ENCODE measurements at regions not wholly inside any gene's neighbourhood (a gene's known extent, or its start where the extent isn't known, plus 50 kb on each side); places are given as distances from the start of the nearest gene placed in this dataset.

DNA sequence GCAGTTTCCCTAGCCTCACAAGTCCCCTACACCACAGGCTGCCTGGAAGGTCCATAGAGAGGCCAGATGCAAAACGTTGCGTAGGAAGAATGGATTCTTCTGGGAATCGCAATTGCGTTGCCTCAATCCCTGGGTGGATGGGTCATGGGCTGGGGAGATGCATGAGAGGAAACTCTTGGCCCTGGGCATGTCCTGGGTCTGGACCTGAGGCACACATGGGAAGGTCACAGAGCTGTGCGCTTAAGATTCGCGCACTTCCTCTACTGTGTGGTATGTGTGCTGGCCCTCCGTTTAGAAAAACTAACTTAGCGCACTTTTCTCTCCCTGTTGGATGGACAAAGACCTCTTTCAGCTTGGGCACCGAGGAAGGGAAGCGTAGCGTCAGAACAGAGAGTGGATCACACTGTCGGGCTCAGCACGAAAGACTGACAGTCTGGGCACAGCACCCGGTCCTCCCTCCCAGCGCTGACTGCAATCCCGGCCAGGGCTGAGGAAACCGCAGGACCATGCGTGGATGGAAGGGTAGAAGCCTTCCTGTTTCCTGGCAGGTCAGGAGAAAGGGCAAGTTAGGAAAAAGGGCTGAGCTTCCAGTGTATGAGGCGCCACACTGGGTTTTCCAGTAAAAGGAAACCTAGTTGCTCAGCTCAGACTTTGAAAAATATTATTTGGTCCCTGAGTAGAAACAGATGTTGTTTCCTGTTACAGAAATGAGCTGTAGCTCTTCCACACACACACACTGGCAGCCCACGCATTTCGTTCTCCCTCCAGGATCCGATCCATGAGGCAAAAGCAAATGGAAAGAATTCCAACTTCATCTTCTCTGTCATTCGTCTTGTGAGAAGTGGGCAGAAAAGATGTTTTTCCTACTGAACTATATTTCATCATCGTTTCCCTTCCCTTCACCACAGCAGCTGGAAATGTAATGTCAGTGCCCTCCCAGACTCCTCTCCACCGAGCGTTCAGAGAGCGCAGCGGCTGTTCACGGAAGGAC lies 86.0 kb downstream of the ING1 start:
- H3K4me1 Mint-ChIP-seq (ENCODE audit: low read depth), result peaks cover 11% of the 10 kb centered on the region
- no peaks in the 10 kb centered on the region for H3K9me3 Mint-ChIP-seq (ENCODE audit: low read depth)
- H3K36me3 Mint-ChIP-seq, result peaks cover 4% of the 10 kb centered on the region
- no peak overlapping the region for H3K27ac Mint-ChIP-seq
- peaks cover 31% of the 10 kb centered on the region for H3K27me3 Mint-ChIP-seq
- peak overlapping the region; percentile 33 for H3K4me3 Mint-ChIP-seq

DNA sequence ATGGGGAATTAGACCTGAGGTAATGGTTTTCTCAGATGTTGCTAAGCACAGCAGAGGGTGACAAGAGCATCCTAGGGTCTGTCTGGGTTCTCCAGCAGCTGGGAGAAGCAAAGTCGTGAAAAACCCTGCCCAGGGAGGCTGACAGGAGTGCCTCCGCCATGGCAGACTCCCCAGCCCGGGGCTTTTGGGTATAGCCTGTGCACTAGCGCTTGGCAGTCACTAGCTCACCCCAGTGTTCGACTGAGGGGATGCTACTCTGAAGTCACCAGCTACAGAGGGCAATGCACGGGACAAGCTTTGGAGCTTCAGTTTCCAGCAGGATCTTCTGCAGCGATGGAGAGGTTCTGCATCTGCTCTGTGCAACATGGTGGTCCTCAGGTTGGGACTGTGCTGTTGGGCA lies 87.5 kb downstream of the ING1 start:
- Mint-ChIP-seq H3K4me1 (ENCODE audit: low read depth) (peaks cover 11% of the 10 kb centered on the region), H3K36me3 (no peaks in the 10 kb centered on the region), H3K27ac (no peak overlapping the region), H3K9me3 (ENCODE audit: low read depth) (no peaks in the 10 kb centered on the region), H3K4me3 (no peak overlapping the region), H3K27me3 (peaks cover 27% of the 10 kb centered on the region)

DNA sequence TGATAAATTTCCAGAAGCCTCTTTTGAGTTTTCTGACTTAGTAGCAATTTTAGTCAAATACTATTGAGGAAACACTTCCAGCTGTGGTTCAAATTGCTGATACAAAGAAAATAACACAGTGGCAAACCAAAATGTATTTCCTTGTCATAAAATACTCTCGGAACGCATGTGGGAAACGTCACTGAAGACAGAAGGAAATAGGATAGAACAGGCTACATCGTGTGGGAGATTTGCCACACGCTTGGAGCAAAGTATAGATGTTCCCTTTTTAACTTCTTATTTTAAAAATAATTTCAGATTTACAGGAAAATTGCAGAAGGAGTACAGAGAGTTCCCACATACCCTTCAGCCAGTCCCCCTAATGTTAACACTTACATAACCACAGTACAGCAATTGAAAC lies 88.8 kb downstream of the ING1 start:
- peaks cover 11% of the 10 kb centered on the region for H3K4me1 Mint-ChIP-seq (ENCODE audit: low read depth)
- H3K36me3 Mint-ChIP-seq, result no peaks in the 10 kb centered on the region
- H3K9me3 Mint-ChIP-seq (ENCODE audit: low read depth), result no peaks in the 10 kb centered on the region
- H3K27me3 Mint-ChIP-seq, result peaks cover 27% of the 10 kb centered on the region
- no peak overlapping the region for H3K4me3 Mint-ChIP-seq
- H3K27ac Mint-ChIP-seq, result no peak overlapping the region

DNA sequence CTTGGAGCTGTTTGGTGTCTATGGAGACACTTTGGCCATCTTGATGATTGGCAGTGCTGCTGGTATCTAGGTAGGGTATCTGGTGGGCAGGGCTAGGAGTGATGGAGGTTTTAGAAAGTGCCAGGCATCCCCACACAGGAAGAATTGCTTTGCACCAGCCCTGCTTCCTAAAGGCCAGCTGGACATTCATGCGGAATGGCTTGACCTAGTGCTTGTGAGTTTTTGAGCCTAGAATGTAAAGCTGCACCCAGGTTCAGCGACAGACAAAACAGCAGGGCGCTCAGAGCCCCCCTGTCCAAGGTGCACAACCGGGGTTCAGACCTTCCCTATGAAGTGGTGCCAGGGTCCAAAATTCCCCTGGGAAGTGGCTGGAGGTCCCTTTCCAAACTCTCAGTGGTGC lies 93.1 kb downstream of the ING1 start:
- Mint-ChIP-seq H3K4me1 (ENCODE audit: low read depth) (peaks cover under 1% of the 10 kb centered on the region), H3K9me3 (ENCODE audit: low read depth) (no peaks in the 10 kb centered on the region), H3K27ac (no peak overlapping the region), H3K27me3 (peaks cover 28% of the 10 kb centered on the region), H3K4me3 (no peak overlapping the region), H3K36me3 (no peaks in the 10 kb centered on the region)

DNA sequence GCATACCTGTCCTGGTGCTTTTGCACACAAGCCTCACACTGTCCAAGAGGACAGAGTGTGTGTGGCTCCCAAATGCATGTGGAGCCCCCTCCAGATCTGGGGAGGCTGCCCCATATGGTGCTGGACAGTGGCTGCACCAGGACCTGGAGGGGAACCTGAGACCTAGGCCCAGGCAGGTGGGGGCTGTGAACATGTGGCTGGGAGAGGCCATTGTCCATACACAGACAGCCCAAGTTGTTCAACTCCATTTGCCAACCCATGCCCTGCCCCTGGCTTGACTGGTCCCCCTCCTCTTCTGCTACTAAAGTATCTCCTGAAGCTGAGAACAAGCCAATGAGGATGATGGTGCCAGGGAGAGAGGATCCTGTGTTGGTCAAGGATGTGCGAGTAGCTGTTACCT lies 94.0 kb downstream of the ING1 start:
- Mint-ChIP-seq H3K27me3 (peaks cover 27% of the 10 kb centered on the region), H3K4me1 (ENCODE audit: low read depth) (peaks cover 5% of the 10 kb centered on the region), H3K27ac (no peak overlapping the region), H3K9me3 (ENCODE audit: low read depth) (no peaks in the 10 kb centered on the region), H3K36me3 (no peaks in the 10 kb centered on the region), H3K4me3 (no peak overlapping the region)

DNA sequence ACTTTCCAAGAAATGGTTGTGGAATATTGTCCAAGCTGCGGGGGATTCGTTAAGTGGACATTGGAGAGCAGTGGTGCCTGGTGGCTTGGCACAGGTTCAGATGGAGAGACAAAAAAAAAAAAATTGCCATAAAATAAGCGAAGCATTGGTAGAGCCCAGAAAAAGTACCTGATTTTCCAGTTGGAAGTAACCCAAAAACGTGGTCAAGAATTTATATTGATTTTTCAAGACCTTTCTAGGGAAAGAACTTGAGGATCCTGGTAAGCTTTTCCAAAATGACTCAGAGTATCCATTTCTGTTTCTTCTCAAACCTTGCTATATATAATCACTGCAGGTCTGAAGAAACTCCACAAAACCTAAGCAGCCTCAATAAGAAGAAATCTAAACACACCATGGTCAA lies 94.6 kb downstream of the ING1 start:
- Mint-ChIP-seq H3K9me3 (ENCODE audit: low read depth) (no peaks in the 10 kb centered on the region), H3K27ac (no peak overlapping the region), H3K4me1 (ENCODE audit: low read depth) (peaks cover 6% of the 10 kb centered on the region), H3K36me3 (no peaks in the 10 kb centered on the region), H3K27me3 (peaks cover 27% of the 10 kb centered on the region), H3K4me3 (no peak overlapping the region)

DNA sequence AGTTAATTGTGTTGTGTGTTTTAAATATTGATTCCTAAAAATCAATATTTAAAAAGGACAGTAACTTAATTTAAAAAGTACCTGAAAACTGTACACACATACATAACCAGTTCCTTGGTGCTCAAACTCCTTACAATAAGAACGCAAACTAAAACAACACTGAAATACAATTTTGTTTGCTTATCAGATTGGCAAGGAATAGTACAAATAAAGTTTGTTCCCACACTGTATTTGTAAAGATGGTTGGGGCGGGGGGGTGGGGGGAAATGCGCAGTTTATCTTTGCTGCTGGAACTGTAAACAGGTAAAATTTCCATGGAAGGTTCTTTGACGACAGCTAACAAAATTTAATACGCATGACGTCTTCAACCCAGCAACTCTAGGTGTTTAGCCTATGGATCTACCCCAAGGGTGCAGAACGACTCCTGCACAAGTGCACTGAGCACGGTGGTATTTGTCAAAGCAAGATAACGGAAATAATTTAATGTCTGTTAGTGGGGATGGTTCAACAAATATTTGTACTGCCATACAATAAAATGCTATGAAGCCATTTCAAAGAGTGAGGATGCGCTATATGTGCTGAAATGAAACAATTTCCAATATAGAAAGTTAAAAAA lies 96.5 kb downstream of the ING1 start:
- Mint-ChIP-seq H3K27ac (no peak overlapping the region), H3K9me3 (ENCODE audit: low read depth) (no peaks in the 10 kb centered on the region), H3K27me3 (peaks cover 30% of the 10 kb centered on the region), H3K36me3 (no peaks in the 10 kb centered on the region), H3K4me3 (peak overlapping the region; percentile 2), H3K4me1 (ENCODE audit: low read depth) (peaks cover 6% of the 10 kb centered on the region)

DNA sequence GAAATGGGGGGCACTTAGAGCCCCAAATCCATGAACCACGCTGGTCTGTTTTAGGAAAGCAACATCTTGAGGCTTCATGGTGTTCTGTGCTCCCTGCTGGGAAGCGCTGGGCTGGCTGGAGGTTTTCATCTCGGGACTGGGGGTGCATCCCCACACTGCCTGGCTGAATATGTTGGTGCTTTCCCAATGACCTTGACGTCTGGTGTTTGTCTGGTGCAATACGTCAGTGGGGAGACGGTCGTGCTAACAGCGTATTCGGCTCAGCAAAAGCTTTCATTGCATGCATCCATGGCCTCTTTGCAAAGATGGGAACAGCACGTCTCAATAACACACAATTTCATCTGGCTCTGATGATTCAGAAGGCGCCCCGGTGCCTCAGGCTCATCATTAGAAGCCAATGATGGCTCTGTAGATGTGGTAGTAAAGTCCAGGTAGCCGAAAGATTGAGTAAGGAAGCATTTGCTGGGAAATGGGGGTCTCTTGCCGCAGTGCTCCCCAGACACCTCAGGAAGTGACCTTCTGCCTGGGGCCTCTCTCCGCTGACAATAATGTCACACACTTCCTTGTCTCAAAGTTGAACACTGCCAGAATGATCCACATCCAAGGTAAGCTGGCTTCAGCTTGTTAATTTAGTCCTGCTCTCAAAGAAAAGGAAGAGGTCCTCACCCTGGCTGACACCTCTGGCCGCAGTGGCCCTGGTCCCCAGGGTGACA lies 97.7 kb downstream of the ING1 start:
- H3K4me1 Mint-ChIP-seq (ENCODE audit: low read depth), result peaks cover 6% of the 10 kb centered on the region
- no peak overlapping the region for H3K4me3 Mint-ChIP-seq
- no peaks in the 10 kb centered on the region for H3K36me3 Mint-ChIP-seq
- peaks cover 31% of the 10 kb centered on the region for H3K27me3 Mint-ChIP-seq
- H3K27ac Mint-ChIP-seq, result no peak overlapping the region
- H3K9me3 Mint-ChIP-seq (ENCODE audit: low read depth), result no peaks in the 10 kb centered on the region

DNA sequence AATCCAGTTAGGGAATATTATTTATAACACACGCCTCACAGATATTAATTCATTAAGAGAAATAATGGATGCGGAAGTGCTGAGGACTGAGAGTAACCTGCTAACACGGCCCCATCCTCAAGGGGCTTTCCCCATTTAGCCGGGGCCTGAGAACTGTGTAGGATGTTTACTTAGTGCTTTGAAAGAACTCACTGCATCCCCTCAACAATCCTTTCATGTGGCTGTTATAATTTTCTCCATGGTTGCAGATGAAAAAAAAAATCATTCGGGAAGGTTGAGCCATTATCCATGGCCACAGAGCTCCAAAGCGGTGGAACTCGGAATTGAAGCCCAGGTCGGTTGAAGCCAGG lies 98.2 kb downstream of the ING1 start:
- peak overlapping the region; percentile 57 for H3K4me3 Mint-ChIP-seq
- no peaks in the 10 kb centered on the region for H3K9me3 Mint-ChIP-seq (ENCODE audit: low read depth)
- no peak overlapping the region for H3K27ac Mint-ChIP-seq
- peaks cover 6% of the 10 kb centered on the region for H3K4me1 Mint-ChIP-seq (ENCODE audit: low read depth)
- H3K27me3 Mint-ChIP-seq, result peaks cover 31% of the 10 kb centered on the region
- H3K36me3 Mint-ChIP-seq, result no peaks in the 10 kb centered on the region

DNA sequence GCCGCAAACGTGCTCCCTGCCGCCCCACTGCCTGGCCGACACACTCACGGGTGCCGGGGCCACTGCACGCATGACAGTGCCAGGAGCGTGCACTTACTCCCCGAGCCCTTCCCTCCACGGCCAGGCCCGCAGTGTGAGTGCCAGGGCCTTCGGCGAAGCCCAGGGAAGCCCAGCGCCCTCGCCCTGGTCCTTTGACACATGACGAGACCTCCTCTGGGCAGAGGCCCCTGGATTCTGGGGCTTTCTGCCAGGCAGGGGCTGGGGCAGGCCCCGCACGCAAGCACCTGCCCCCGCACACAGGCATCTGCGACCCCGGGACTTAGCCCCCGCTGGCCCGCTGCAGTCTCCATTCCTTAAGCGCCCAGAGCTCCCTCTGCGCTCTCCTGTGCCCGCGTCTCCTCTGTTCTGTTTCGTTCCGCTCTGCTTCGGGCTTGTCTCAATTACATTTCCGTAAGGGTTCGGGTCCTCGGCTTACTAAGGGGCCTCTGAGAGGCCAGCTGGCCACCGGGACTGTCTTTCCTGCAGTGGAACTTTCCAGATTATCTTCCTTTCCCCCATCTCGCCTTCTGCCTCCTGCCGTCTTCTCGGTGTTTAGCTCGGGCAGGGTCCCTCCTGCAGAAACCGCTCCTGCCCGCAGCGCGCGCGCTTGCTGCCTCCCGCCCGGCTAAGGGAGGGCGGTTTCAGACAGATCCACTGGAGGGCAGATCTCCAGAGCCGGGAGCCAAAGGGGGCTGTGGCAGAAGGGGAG lies 98.8 kb downstream of the ING1 start:
- Mint-ChIP-seq H3K4me3 (peak overlapping the region; percentile 66), H3K9me3 (ENCODE audit: low read depth) (no peaks in the 10 kb centered on the region), H3K27me3 (peaks cover 31% of the 10 kb centered on the region)

DNA sequence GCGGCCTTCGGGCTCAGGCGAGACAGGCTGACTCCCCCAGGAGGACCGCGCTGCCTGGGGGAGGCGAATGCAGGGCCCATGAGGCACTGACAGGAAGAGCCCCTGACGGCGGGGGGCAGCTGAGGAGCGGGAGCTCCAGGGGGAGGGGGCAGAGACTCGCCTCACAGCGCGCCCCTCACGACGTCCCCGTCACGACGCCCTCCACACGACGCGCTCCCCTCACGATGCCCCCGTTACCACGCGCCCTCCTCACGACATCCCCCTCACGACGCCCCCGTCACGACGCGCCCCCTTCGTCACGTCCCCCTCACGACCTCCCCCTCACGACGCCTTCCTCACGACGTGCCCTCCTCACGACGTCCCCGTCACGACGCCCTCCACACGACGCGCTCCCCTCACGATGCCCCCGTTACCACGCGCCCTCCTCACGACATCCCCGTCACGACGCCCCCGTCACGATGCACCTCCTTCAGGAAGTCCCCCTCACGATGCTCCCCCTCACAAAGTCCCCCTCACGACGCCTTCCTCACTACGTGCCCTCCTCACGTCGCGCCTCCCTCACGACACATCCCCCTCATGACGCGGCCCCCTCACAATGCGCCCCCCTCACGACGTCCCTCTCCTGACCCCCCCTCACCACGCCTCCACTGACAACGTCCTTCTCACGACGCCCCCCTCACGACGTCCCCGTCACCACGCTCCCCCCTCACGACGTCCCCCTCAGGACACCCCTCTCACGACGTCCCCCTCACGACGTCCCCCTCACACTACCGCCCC lies 99.6 kb downstream of the ING1 start:
- Mint-ChIP-seq H3K4me1 (ENCODE audit: low read depth) (peaks cover 6% of the 10 kb centered on the region), H3K27ac (no peak overlapping the region), H3K27me3 (peaks cover 29% of the 10 kb centered on the region), H3K4me3 (no peak overlapping the region), H3K36me3 (no peaks in the 10 kb centered on the region), H3K9me3 (ENCODE audit: low read depth) (no peaks in the 10 kb centered on the region)

More for the DNA sequence above, 98.8 kb downstream of the ING1 start:
- peaks cover 6% of the 10 kb centered on the region for H3K4me1 Mint-ChIP-seq (ENCODE audit: low read depth)
- no peaks in the 10 kb centered on the region for H3K36me3 Mint-ChIP-seq
- H3K27ac Mint-ChIP-seq, result no peak overlapping the region

DNA sequence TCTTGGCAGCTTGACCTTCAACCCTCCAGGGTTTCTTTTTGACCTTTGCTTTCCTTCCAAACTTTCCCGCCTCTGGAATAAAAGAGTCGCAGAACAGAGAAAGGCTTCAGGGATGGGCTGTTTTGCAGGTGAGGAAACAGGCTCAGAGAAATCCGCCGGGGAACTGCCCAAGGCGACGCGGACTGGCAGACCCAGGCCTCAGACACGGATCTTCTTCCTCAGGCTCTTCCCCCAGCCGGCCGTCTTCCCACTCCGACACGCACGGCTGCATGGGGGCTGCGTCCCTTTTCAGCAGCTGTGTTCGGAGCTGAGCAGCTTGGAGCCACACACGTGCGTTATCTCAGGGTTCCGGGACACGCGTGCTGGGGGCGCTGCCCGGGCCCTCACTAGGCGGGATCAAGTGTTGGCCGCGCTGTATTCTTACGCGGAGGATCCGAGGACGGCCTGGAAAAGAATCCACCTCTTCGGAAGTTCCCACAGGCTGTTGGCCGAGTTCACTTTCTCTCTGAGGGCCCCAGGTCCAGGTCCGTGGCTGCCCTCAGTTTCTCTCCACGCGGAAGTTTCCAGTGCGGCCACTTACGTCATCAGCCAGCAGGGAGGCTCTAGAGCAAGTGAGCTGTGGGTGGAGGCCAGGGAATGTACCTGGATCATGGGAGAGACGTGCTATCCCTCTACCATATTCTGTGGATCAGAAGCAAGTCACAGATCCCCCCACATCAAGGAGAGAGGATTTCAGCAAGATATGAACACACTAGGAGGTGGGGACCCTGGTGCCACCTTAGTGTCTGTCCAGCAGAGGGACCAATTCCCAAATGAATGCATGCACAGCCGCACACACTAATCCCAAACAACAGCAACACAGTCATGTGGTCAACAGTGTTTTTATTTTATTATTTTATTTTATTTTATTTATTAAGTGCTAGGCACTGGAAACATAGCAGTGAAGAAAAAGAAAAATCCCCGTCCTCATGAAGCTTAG lies 100.4 kb downstream of the ING1 start:
- Mint-ChIP-seq H3K4me1 (ENCODE audit: low read depth) (peaks cover 6% of the 10 kb centered on the region), H3K4me3 (no peak overlapping the region), H3K36me3 (no peaks in the 10 kb centered on the region), H3K27me3 (peaks cover 24% of the 10 kb centered on the region), H3K9me3 (ENCODE audit: low read depth) (no peaks in the 10 kb centered on the region), H3K27ac (no peak overlapping the region)

DNA sequence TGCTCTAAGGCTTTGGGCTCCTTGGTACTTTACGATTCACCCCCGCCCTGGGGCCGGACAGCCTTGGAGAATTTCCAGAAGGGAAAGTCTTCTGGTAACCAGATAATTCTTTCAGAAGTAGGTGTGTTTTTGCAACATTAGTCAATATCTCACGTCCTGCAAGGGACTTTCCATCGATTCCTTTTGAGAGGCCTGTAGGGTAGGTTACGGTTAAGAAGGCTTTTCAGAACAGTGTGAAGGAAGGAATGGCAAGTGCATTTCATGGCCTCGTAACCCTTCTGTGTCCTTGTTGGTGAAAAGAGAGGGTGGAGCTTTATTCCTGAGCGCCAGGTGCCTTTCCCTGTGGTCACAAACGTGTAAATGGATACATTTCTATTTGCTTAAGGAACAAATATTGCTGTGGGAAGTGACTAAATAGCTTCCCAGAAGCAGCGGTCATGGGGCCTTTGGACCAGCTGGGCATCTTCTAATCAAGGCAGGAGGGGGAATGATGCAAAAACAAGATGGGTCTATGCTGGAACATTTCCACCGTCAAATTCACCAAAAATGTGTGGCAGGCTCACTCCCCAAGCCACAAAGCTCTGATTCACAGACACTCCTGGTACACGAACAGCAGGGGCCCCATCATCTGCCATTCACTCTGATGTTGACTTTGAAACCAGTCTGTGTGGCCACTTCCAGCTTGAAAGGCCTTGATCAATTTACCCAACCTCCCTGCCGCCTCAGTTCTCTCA lies 99.2 kb downstream of the ANKRD10 start:
- Mint-ChIP-seq H3K27me3 (peaks cover 17% of the 10 kb centered on the region), H3K9me3 (ENCODE audit: low read depth) (no peaks in the 10 kb centered on the region), H3K27ac (no peak overlapping the region), H3K36me3 (no peaks in the 10 kb centered on the region), H3K4me1 (ENCODE audit: low read depth) (peaks cover 9% of the 10 kb centered on the region), H3K4me3 (no peak overlapping the region)

All from activated naive CD8-positive, alpha-beta T cell (primary cell).